ENCODE measurements at regions not wholly inside any gene's neighbourhood (a gene's known extent, or its start where the extent isn't known, plus 50 kb on each side); places are given as distances from the start of the nearest gene placed in this dataset.

GRCh38 chr15:77722759-77723460, 90.2 kb upstream of the LINGO1 start:
- no peak overlapping the region for H3K4me3 Mint-ChIP-seq
- no peaks in the 10 kb centered on the region for H3K27me3 ChIP-seq
- no peak for DNase-seq (ENCODE audit: low spot score)
- peak overlapping the region; percentile 66 for H3K27ac Mint-ChIP-seq
- H3K27ac ChIP-seq, result no peak overlapping the region
- H3K4me3 ChIP-seq, result no peak overlapping the region
- no peaks in the 10 kb centered on the region for H3K36me3 ChIP-seq
- H3K4me1 Mint-ChIP-seq, result peaks cover 3% of the 10 kb centered on the region
- no peaks in the 10 kb centered on the region for H3K79me2 ChIP-seq (ENCODE audit: low read depth)
- H3K9me3 ChIP-seq (ENCODE audit: low read depth), result no peaks in the 10 kb centered on the region
- H3F3A ChIP-seq (ENCODE audit: low read depth), result no peaks in the 10 kb centered on the region
- no peak overlapping the region for H2AFZ ChIP-seq (replicated peaks)
- H3K4me2 ChIP-seq, result no peak overlapping the region
- peaks cover 5% of the 10 kb centered on the region for H3K27me3 Mint-ChIP-seq (ENCODE audit: insufficient read depth, low read depth)
- H4K20me1 ChIP-seq (ENCODE audit: low read depth), result no peaks in the 10 kb centered on the region
- TF ChIP-seq CTCF (IDR thresholded peaks at IDR 0.05) (peak; percentile 20), EZH2phosphoT487 (IDR thresholded peaks at IDR 0.05) (no peak), EZH2 (IDR thresholded peaks at IDR 0.05) (no peak)
- H3K36me3 Mint-ChIP-seq, result no peaks in the 10 kb centered on the region
- H3K9ac ChIP-seq, result no peak overlapping the region
- no peaks in the 10 kb centered on the region for H3K9me3 Mint-ChIP-seq
- peaks cover 4% of the 10 kb centered on the region for H3K4me1 ChIP-seq

- Histone ChIP-seq H3K79me2 (ENCODE audit: low read depth) (no peaks in the 10 kb centered on the region), H3K4me3 (no peak overlapping the region), H3K9ac (no peak overlapping the region), H3K4me2 (no peak overlapping the region), H2AFZ (replicated peaks) (no peak overlapping the region), H3K36me3 (no peaks in the 10 kb centered on the region), H4K20me1 (ENCODE audit: low read depth) (no peaks in the 10 kb centered on the region), H3K27me3 (no peaks in the 10 kb centered on the region), H3K4me1 (peaks cover 4% of the 10 kb centered on the region), H3K27ac (no peak overlapping the region), H3K9me3 (ENCODE audit: low read depth) (no peaks in the 10 kb centered on the region), H3F3A (ENCODE audit: low read depth) (no peaks in the 10 kb centered on the region)
- Mint-ChIP-seq H3K4me1 (peaks cover 3% of the 10 kb centered on the region), H3K27ac (no peak overlapping the region), H3K4me3 (no peak overlapping the region), H3K36me3 (no peaks in the 10 kb centered on the region), H3K9me3 (no peaks in the 10 kb centered on the region), H3K27me3 (ENCODE audit: insufficient read depth, low read depth) (peaks cover 5% of the 10 kb centered on the region)
- DNase-seq (ENCODE audit: low spot score), result no peak
- TF ChIP-seq EZH2 (IDR thresholded peaks at IDR 0.05), result no peak
- no peak for TF ChIP-seq CTCF (IDR thresholded peaks at IDR 0.05)
- no peak for TF ChIP-seq EZH2phosphoT487 (IDR thresholded peaks at IDR 0.05)
Measured at GRCh38 chr15:77721963-77722362, 89.3 kb upstream of the LINGO1 start.

GRCh38 chr15:77720655-77721054, 87.9 kb upstream of the LINGO1 start:
- Histone ChIP-seq H3K27ac (no peak overlapping the region), H3K36me3 (no peaks in the 10 kb centered on the region), H3K79me2 (ENCODE audit: low read depth) (no peaks in the 10 kb centered on the region), H3K4me1 (peaks cover 4% of the 10 kb centered on the region), H3K9ac (no peak overlapping the region), H3K27me3 (no peaks in the 10 kb centered on the region), H2AFZ (replicated peaks) (no peak overlapping the region), H4K20me1 (ENCODE audit: low read depth) (no peaks in the 10 kb centered on the region), H3F3A (ENCODE audit: low read depth) (no peaks in the 10 kb centered on the region), H3K4me3 (no peak overlapping the region), H3K9me3 (ENCODE audit: low read depth) (no peaks in the 10 kb centered on the region), H3K4me2 (no peak overlapping the region)
- DNase-seq (ENCODE audit: low spot score), result no peak
- Mint-ChIP-seq H3K27me3 (ENCODE audit: insufficient read depth, low read depth) (peaks cover 9% of the 10 kb centered on the region), H3K27ac (peak overlapping the region; percentile 33), H3K9me3 (no peaks in the 10 kb centered on the region), H3K4me1 (peaks cover 3% of the 10 kb centered on the region), H3K36me3 (no peaks in the 10 kb centered on the region), H3K4me3 (no peak overlapping the region)
- TF ChIP-seq EZH2phosphoT487 (IDR thresholded peaks at IDR 0.05) (no peak), EZH2 (IDR thresholded peaks at IDR 0.05) (no peak), CTCF (IDR thresholded peaks at IDR 0.05) (no peak)

All from neural progenitor cell (in vitro differentiated cells).